MM.1S (cell line): ENCODE measurements at regions not wholly inside any gene's neighbourhood (a gene's known extent, or its start where the extent isn't known, plus 50 kb on each side); places are given as distances from the start of the nearest gene placed in this dataset.

Source experiments
- EZH2 ChIP-seq: fragments of 300-600 bp; sonication (generic); optimal IDR thresholded peaks from 2 replicates; pipeline ENCODE3; 2017; ENCODE audit warnings: low read depth, mild to moderate bottlenecking, antibody characterized with exemption, low read length, mixed read lengths
- EZH2phosphoT487 ChIP-seq: fragments of 300-600 bp; sonication (generic); IDR thresholded peaks from 2 replicates; pipeline ENCODE4 v1.6.1; 2018; ENCODE audit warnings: antibody characterized with exemption, low read length
- TF ChIP-seq, protein P1 (sequence below): fragments of 300-600 bp; sonication (generic); IDR thresholded peaks from 2 replicates; pipeline ENCODE4 v1.5.1; 2016; ENCODE audit warnings: antibody characterized with exemption, low read length, mixed read lengths

DNA sequence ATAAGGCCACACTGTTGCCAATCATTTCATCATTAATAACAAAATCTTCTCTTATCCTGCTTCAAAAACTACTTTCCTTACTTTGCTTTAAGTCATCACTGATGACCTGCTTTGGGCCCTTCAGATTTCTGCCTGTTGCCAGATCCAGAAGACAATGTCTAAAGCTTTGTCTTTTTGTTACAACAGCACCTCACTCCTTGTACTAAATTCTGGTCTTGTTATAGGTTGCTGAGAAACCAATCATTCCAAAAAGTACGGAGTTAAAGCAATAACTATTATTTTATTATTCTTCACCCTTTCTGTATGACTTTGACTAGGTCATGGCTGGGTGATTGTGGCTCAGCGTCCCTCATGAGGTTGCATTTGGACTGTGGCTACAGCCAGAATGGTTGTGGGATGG, 633.5 kb downstream of the PTPRU start:
- TF ChIP-seq, protein P1, sequence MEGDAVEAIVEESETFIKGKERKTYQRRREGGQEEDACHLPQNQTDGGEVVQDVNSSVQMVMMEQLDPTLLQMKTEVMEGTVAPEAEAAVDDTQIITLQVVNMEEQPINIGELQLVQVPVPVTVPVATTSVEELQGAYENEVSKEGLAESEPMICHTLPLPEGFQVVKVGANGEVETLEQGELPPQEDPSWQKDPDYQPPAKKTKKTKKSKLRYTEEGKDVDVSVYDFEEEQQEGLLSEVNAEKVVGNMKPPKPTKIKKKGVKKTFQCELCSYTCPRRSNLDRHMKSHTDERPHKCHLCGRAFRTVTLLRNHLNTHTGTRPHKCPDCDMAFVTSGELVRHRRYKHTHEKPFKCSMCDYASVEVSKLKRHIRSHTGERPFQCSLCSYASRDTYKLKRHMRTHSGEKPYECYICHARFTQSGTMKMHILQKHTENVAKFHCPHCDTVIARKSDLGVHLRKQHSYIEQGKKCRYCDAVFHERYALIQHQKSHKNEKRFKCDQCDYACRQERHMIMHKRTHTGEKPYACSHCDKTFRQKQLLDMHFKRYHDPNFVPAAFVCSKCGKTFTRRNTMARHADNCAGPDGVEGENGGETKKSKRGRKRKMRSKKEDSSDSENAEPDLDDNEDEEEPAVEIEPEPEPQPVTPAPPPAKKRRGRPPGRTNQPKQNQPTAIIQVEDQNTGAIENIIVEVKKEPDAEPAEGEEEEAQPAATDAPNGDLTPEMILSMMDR: no peak
- TF ChIP-seq EZH2: no peak
- TF ChIP-seq EZH2phosphoT487: no peak
